HG03520 (cell line): ENCODE measurements at regions not wholly inside any gene's neighbourhood (a gene's known extent, or its start where the extent isn't known, plus 50 kb on each side); places are given as distances from the start of the nearest gene placed in this dataset.
A peak's percentile ranks its signal among the peaks of the same experiment; 100 is the strongest.
"Not testable (repeated sequence)": the region's sequence is repeated elsewhere in the genome, so short reads cannot be mapped to it uniquely, and the experiment has no call there.

Experiments used
- ATAC-seq: cut with Tn5 transposase; IDR thresholded peaks from one replicate; pipeline ENCODE4 v1.9.1; 2021; ENCODE audit warnings: mild to moderate bottlenecking, moderate library complexity; ENCODE audit not compliant: unreplicated experiment

DNA sequence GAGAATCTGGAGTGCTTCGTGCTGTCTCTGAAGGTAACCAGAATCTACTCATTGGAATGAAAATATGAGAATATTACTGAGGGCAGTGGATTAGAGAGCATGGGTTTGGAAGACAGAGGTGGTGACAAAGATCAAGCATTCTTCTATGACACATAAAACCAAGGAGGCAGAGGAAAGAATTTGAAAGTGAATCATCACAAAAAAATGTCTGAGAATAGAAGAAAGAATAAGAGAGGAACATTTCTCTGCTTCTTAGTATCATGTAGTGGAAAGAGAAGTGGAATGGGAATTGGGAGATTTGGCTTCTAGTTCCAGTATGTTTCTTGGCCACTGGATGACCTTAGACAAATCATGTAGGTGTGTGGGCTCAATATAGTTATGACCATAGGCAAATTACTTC, 474.0 kb downstream of the TFAP2B start:
- no peak for ATAC-seq

DNA sequence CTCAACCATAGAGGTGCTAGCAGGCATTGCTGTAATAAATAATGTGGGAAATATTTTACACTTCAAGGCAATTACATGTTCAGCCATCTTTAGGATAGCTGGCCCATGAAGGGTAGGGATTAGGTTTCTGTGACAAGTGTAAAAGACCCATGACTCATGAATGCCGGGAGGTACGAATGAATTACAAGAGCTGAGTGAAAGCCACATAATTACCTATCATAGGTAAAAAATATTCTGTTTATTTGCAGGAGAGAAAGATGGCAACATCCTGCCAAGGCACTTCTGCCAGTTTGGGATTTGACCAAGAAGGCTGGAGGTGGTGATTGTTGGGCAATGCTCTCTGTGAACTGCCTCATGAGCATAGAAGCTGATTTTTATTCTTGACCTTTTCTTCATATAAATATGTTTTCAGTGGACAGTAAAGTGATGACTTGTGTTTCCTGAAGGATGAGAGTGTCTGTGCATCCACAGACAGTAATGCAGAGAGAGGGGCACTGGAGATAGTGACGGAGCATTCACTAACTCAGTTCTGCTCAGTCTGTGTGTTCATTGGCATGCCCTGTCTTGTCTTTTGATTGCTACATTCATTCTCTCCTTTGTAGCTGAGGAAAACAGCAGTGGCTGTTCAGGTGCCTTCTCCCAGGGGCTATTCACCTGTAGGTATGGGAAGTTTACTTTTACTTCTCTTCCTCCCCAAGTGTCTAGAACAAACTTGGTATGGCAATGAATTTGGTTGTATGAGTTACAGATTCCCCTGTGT, 481.1 kb downstream of the TFAP2B start:
- no peak for ATAC-seq

DNA sequence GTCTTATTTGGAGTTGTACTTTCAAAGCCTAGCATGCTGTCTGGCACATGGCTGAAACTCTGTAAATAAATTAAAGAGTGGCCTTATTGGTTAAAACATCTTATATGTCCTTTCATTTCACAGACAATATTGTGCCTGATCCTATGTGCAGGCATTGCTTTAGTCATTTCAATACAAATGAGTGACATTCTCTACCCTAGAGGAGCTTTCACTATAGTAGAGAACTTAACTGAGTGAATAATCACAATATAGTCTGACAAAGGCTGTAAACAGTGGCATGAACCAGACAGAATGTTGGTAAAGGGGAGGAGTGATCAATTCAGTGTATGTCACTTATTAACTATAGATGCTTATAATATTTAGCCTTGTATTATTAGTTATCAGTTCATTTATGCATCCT, 481.8 kb downstream of the TFAP2B start:
- peak; percentile 50 for ATAC-seq

DNA sequence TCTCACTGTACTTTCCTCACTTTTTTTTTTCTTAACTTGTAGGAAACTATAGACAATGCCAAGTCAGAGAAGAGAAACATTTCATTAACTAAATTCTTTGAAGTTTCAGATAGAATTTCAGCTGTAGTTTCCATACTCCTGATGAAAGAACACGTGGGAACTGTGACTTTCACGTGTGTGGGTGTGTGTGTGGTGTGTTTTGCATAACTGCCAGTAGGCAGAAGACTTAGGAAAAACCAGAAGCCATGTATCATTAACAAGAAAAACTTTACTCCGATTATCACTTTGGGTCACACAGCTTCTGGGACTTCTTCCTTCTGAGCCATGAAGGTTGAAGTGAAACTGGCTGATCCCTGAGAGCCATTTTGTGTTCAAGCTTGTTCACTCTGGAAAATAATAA, 483.3 kb downstream of the TFAP2B start:
- ATAC-seq: peak; percentile 37

DNA sequence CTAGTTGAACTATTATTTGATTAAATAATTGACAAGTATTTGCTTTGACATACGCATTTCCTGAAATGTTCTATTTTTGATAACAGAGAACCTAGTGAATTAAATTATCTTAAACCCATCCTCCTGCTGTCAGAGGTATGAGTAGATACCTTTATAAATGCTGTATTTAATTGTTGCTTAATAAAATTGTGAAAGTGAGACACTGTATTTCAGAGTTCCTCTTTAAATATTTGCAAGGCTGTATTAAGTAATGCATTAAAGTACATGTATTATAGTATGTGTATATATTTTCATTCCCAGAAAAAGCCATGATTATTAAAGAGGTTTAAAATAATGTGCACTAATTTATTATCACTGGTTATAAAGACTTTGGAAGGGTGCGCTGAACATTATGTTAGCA, 483.8 kb downstream of the TFAP2B start:
- no peak for ATAC-seq

DNA sequence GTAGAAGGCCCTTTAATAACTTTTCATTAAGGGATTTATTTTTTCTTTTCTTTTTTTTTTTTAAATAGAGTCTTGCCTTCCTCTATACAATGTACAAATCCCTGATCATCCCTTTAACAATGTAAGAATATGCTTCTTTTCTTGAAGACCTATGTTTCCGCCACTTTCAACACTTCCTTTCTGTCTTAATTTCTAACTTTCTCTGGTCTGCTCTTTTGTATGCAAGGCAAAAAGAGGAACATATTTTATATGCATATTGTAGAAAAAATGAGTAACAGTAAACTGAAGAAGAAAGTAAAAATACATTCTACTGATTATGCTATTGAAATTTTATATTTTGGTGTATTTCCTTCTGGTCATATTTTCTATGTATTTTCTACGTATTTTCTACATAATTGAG, 484.7 kb downstream of the TFAP2B start:
- ATAC-seq: no peak

DNA sequence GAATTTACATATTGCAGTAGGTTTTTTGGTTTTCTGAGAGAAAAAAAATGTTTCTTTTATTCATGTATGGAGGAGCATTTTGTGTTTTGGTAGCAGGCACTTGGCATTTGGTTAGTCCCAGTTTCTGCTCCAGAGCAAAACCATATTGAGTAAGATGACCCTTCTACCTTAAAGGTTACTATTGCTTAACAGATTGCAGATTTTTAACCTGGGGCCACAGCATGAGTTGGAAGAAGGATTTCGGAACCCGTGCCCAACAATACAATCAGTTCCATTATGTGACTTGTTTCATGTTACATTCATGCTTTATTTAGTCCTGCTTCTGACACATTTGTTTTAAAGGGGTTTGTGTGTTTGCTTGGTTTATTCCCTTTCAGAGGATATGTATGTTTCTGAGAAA, 496.3 kb downstream of the TFAP2B start:
- ATAC-seq: no peak

DNA sequence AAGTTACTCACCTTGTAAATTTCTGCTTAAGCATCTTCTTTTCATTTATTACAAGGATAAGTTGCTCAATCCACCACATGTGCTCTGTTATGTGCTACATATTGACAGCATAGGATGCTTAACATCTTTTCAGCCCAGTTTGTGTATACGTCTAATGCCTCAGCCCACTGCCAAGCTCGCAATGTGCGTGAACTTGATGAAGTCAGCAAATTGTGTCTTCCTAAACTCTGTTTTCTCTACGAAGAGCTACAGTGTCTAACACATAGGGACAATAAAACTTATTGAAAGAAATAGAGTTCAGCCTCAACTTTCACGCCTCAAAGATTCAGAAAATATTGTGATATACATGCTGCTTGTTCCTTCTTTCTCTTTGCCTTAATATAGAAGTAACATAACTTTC, 500.0 kb downstream of the TFAP2B start:
- no peak for ATAC-seq

DNA sequence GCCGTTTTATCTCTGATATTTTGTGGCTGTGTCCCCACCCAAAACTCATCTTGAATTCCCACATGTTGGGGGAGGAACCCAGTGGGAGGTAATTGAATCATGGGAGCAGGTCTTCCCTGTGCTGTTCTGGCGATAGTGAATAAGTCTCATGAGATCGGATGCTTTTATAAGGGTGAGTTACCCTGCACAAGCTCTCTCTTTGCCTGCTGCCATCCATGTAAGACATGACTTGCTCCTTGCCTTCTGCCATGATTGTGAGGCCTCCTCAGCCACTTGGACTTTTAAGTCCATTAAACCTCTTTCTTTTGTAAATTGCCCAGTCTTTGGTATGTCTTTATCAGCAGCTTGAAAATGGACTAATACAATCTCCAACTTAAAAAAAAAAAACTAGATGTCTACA, 502.8 kb downstream of the TFAP2B start:
- not testable (repeated sequence) for ATAC-seq

DNA sequence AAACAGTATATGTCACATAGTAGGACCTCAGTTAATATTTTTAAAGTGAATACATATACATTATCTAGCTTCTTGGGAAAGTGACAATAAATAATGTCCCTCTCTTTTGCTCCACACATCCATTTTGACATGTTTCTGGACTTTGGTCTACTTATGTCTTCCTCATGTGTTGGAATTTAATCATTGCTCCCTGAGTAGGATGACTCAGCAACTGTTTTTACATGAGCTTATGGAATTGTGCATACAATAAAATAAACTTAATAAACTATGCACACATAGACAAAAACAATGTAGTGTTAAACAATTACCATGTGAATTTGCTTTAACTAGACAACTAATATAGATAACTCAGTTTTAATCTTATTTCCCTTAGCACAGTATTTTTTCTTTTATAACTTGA, 503.8 kb downstream of the TFAP2B start:
- ATAC-seq: no peak

DNA sequence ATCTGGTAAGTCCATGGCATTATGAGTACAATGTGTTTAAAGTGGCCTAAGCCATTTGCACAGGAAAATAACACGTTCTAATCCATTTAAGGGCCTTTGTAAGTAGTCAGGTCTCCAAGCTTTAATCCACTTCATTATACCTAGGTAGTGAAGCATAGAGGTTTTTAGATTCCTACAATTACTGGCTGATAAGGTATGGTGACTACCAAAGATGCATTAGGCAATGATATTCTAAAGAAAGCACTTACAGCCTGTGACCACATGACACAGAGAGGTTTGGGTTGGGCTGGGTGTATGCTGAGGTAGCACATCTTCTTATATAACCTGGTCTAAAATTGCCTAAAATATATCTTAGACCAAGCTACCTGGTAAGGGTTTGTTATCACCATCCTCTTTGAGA, 504.4 kb downstream of the TFAP2B start:
- ATAC-seq: no peak

DNA sequence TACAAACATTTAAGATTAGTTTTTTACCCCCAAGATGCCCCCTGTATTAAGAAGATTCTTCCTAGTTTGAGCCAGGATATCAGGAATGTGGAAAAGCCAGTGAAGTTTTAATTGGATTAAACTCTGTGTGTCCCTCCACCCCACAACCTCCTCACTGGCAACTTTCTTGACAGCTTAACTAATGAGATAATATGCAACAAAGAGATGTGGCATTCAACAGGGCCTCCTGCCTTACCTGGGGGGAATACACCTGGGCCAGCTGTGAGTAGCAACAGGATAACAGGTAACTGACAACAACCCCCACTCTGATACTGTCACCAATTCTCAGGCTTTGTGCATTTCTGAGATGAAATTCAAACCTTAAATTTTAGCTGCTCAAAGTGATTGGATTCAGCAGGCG, 512.3 kb downstream of the TFAP2B start:
- ATAC-seq: no peak

DNA sequence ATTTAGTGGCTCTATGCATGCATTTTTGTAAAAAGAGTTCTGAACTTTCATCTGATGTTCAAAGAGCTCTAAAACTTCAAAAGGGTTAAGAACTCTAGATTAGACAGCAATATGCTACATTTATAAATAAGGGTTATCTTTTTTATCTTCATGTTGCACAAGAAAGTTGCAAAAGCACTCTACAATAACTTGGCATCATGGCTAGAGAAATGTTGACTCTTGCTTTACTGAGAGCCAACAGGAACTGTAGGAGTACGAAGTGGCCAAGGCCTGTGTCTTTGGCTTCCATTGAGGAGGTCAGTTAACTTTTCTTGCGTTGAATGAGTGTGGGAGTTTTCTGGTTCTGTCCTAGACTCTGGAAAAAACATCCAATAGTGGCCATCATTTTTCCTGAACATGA, 516.9 kb downstream of the TFAP2B start:
- ATAC-seq: no peak

DNA sequence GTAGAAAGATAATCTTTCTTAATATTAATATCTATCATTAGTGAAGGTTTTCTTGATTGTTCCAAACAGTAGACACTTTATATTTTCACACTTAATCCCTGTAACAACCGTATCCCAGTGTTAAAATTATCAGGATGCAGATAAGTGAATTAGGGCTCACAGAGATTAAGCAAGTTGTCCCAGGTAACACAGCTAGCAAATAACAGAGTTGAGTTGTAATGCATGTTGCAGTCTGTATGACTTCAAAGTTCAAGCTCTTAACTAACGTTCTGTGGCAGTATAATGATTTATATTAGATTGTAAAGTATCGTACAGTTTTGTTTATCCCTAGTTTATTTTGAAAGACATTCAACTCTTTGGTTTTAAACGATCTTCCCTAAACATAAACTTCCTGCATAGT, 517.5 kb downstream of the TFAP2B start:
- no peak for ATAC-seq

DNA sequence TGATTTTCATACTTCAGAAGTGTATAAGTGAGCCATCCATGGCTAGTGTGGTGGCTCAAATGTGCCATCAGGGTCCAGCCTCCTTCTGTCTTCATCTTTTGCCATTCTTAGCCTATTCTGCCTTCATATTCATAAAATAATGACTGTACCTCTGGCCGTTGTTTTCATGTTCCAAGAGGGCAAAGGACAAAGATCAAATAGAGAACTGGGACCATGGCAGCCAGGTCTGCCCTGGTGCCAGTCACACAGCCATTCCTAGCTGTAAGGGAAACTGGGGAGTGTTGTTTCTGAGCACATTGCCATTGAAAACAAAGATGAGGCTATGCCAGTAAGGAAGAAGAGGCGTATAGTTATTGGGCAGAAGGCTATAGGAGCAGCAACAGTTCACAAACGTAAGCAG, 518.6 kb downstream of the TFAP2B start:
- ATAC-seq: no peak

DNA sequence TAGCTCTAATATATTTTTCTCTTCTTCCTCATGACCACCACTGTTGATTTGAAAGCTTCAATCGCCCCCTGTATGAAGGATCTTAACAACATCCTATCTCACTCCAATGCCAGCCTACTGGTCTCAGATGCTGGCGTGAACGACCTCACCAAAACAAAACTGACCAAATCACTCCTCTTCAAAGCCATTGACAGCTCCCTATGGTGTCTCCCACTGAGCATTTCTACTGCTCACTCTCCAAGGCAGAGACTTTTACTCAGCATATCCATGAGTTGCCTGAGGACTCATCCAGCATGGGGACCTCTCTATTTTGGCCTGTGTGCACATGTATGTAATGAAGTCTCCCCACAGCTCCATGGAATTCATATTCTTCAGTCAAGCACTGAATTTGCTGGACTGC, 520.4 kb downstream of the TFAP2B start:
- ATAC-seq: no peak

DNA sequence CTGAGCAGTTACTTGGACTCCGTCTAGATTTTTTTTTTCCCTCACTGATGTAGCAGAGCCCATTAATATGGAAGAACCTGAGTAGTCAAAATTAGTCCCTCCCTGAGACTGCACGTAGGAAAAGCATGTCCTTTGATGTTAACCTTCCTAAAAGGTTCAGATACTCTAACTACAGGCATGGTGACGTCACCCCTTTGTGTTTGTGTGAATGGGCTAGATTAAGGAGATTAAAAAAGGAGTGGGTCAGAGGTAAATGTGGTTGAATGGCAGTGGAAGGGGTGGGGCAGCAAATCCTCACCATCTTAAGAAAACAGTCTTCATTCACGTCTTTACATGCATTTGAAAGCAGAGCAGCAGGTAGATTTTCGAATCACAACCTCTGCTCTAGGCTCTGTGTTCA, 521.1 kb downstream of the TFAP2B start:
- ATAC-seq: no peak

DNA sequence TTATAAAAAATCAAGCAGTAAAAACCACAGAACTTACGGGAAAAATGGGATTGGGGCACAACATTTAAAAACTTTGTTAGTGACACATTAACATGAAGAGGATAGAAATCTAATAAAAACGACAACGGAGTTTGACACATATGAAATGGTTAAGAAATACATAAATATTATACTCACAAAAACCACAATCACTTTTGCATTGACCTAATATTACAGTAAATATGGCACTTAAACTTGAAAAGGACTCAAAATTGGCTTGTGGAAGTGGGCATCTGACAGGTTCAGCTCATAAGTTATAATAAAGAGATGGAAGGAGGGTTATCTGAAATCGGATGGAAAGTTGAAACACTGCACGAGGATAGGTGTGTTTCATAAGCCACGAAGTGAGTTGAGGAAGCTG, 523.7 kb downstream of the TFAP2B start:
- ATAC-seq: no peak

DNA sequence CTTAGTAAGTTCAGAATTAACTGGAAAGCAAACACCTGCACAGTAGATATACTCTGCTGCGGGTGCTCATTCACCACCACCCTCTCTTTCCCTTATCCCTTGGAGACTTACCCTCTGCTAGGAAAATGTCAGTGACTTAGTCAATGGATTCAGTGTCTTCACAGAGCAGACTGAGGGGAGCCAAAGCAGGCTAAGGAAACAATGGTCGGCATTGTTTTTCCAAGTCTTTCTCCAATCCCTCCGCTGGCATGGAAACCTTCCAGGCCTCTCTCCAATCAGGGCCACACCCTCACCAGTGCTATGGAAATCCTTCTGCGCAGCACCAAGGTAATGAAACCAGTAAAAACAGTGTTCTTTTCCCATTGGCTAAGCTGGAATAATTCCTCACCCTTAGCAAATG, 531.2 kb downstream of the TFAP2B start:
- ATAC-seq: no peak

DNA sequence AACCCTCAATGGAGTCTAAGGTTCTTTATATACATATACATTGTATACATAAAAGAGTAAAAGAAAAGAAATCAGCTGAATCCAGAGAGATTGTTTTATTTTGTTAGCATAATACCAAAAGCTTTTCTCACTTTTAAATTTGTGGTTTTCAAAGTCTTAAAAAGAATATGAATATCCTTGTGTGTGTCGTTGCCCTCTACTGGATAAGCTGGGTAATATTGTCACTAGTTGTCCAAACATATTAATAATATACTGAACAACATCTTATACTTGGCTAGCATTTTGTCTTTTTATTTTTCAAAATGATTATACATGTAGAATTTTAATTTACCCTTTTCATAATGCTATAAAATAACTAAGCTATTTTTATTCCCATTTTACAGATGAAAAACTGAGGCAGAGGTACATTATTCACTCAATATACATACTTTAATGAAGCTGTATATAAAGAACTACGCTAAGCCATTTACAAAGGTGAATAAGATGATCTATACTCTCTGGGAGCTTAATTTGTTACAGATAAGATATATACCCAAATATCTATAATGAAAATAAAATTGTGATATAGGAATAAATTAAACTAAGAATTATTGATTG, 531.7 kb downstream of the TFAP2B start:
- no peak for ATAC-seq

DNA sequence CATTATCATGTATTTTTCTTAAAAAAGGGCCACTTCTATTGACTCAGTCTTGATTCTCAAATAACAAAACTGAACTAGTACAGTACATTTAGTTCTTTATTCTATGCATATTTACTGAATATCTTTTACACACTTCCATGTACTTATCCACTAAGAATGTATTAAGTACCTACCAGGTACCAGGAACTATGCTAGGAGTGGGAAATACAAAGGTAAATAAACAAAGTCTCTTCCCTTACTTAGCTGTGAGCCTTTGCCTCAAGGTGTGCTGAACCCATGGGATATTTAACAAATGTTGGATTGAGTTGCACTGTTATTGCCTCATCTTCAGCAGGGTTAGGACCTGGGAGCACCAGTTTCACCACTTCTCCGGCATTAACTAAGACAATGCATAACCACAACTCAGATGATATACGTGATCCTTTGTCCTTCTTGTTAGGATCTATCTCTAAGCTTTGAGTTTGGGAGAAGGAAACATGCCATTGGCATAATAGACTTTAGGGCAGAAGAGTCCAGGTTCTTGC, 533.9 kb downstream of the TFAP2B start:
- ATAC-seq: no peak

DNA sequence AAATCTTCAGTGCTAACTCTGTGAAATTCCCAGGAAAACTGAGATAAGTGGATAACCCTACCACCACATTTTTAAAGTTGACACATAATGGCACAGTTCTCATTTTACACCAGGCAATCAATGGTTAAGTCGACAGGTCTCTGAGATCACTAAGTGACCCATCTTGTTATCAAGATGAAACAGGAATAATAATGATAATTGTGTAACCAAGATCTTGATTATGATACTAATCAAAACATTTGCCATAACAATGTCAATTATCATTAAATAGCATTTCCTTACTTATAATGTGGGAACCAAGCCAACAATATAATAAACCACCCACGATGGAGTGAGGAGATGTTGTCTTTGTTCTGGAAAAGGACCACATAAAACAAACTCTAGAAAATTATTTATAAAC, 541.6 kb downstream of the TFAP2B start:
- ATAC-seq: no peak

DNA sequence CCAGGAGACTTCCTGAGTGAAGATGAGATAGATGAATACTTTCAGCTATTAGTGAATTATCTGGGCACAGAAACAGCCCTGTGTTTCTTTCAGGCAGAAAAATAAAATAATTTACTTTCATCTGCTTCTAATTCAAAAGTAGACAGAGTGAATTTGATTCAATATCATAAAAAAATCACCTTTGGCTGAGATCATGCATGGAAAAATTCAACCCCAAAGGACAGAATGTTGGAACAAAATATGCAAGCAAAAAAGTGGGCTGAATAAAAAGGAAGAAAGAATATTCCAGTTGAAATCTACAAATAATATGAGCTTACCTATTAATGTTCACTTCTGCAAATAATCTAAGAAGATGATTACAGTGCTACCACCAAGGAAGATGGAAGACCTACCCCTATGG, 546.9 kb downstream of the TFAP2B start:
- ATAC-seq: no peak
